Spinal cord (tissue), 9 donors: ENCODE measurements at regions not wholly inside any gene's neighbourhood (a gene's known extent, or its start where the extent isn't known, plus 50 kb on each side); places are given as distances from the start of the nearest gene placed in this dataset.

Experiments
- DNase-seq, 6 donors: peaks; one replicate each; pipeline versions ENCODE4 v3.0.0 to v3.0.0-alpha.2; 2013 to 2015; ENCODE audit warnings: low spot score in 6 of 6, low read depth in 4 of 6
- H3K27ac ChIP-seq: one replicate; pipeline ENCODE4 v1.5.1; 2013; ENCODE audit warnings: low read depth, low read length, control low read depth
- H3K27me3 ChIP-seq: one replicate; pipeline ENCODE4 v1.6.1; 2013; ENCODE audit warnings: low read length; ENCODE audit not compliant: control insufficient read depth, insufficient read depth
- H3K36me3 ChIP-seq: one replicate; pipeline ENCODE4 v1.6.1; 2013; ENCODE audit warnings: low read length; ENCODE audit not compliant: control insufficient read depth, insufficient read depth
- H3K4me1 ChIP-seq: one replicate; pipeline ENCODE4 v1.6.1; 2013; ENCODE audit warnings: low read length; ENCODE audit not compliant: control insufficient read depth, insufficient read depth
- H3K4me3 ChIP-seq: one replicate; pipeline ENCODE4 v1.5.1; 2013; ENCODE audit warnings: low read depth, low read length, control low read depth
- H3K9me3 ChIP-seq: one replicate; pipeline ENCODE4 v1.6.1; 2013; ENCODE audit warnings: low read length; ENCODE audit not compliant: control insufficient read depth, insufficient read depth
- WGBS: methylation state at CpG from one replicate; pipeline ENCODE4 v1.1.5; 2013; ENCODE audit warnings: missing lambda C conversion rate; ENCODE audit not compliant: insufficient coverage; 5-methylcytosine and 5-hydroxymethylcytosine counted together
- donor health status: healthy.

DNA sequence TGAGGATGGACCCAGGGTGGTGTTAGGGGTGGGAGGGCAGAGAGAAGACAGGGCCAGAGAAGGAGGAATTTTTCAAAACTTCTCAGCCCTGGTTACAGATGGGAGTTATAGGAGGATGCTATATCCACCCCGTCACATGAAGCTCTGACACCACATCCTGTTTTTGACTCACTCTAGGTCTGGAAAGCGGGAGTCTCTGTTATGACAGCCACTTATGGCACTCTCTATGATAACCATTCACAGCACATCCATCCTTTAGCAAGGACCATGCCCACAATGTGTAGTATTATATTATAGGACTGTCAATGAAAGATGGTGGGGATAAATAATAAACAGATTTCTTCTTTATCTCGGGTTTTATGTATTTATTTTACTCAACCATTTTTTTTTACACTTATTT lies 461.2 kb downstream of the CDH2 start:
- Histone ChIP-seq H3K9me3 (no peaks in the 10 kb centered on the region), H3K36me3 (no peaks in the 10 kb centered on the region), H3K4me1 (no peaks in the 10 kb centered on the region), H3K27me3 (no peaks in the 10 kb centered on the region), H3K4me3 (no peak overlapping the region), H3K27ac (no peak overlapping the region)
- DNase-seq, result no peak
- no CpG with 5 or more reads among the region's 3 CpGs for WGBS

DNA sequence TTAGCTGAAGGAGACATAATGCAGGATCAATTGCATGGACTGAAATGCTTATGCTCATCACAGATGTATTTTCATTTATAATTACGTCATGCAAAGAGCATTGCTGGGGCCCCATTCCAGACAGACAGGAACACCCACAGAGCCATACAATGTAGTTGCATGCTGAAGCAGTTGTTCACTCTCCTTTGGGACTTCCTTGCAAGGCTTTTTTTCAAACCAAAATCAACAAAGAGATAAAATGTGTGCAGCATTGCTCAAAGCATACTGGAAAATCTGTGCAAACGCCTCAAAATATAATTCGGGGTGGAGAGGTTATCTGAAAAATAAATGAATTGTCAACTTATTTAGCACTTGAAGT lies 463.2 kb downstream of the CDH2 start:
- 57% methylated on average over 1 of the region's 3 CpGs for WGBS
- Histone ChIP-seq H3K27ac (no peak overlapping the region), H3K4me3 (no peak overlapping the region), H3K9me3 (peaks cover 2% of the 10 kb centered on the region), H3K36me3 (no peaks in the 10 kb centered on the region), H3K27me3 (no peaks in the 10 kb centered on the region), H3K4me1 (no peaks in the 10 kb centered on the region)
- peak in 2 of 6 donors; percentile 32 to 41 for DNase-seq

GRCh38 chr18:27713037-27713737 lies 463.7 kb downstream of the CDH2 start:
- WGBS, result 20% methylated on average over 1 of the region's 2 CpGs
- no peak overlapping the region for H3K27ac ChIP-seq
- no peaks in the 10 kb centered on the region for H3K4me1 ChIP-seq
- H3K27me3 ChIP-seq, result no peaks in the 10 kb centered on the region
- no peak overlapping the region for H3K4me3 ChIP-seq
- peaks cover 2% of the 10 kb centered on the region for H3K9me3 ChIP-seq
- H3K36me3 ChIP-seq, result no peaks in the 10 kb centered on the region
- peak in 2 of 6 donors; percentile 29 to 31 for DNase-seq

DNA sequence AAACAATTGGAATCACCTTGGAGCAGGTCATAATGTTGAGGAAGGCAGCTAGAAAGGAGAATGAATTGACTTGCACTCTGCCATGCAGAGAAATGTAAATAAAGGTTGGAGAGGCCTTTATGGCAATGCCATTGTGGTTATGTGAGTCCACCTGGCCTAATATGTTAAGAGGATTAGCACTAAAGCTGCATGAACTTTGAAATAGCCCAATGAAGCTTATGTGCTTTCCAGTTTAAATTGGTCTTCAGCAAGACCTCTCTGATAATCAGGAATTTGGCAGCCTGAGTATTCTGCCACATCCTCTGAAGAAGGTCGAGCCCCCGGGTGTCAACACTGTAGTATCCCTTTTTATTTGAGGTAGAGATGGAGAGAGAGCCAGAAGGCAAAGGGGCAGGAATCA lies 464.9 kb downstream of the CDH2 start:
- no peak overlapping the region for H3K4me3 ChIP-seq
- H3K27me3 ChIP-seq, result no peaks in the 10 kb centered on the region
- DNase-seq, result peak in 1 of 6 donors; percentile 30
- H3K36me3 ChIP-seq, result no peaks in the 10 kb centered on the region
- no peaks in the 10 kb centered on the region for H3K4me1 ChIP-seq
- WGBS, result no CpG with 5 or more reads among the region's 2 CpGs
- peaks cover 2% of the 10 kb centered on the region for H3K9me3 ChIP-seq
- no peak overlapping the region for H3K27ac ChIP-seq

- Histone ChIP-seq H3K27ac (no peak overlapping the region), H3K4me3 (no peak overlapping the region), H3K36me3 (no peaks in the 10 kb centered on the region), H3K9me3 (peaks cover 2% of the 10 kb centered on the region), H3K27me3 (no peaks in the 10 kb centered on the region), H3K4me1 (no peaks in the 10 kb centered on the region)
- no peak for DNase-seq
These were observed 465.5 kb downstream of the CDH2 start for GRCh38 chr18:27711382-27711781.

- H3K27me3 ChIP-seq, result no peaks in the 10 kb centered on the region
- H3K4me1 ChIP-seq, result no peaks in the 10 kb centered on the region
- peaks cover 2% of the 10 kb centered on the region for H3K9me3 ChIP-seq
- WGBS, result no CpG with 5 or more reads among the region's 1 CpG
- DNase-seq, result no peak
- H3K27ac ChIP-seq, result no peak overlapping the region
- no peaks in the 10 kb centered on the region for H3K36me3 ChIP-seq
- H3K4me3 ChIP-seq, result no peak overlapping the region
These were observed 467.6 kb downstream of the CDH2 start for GRCh38 chr18:27709344-27709743.

DNA sequence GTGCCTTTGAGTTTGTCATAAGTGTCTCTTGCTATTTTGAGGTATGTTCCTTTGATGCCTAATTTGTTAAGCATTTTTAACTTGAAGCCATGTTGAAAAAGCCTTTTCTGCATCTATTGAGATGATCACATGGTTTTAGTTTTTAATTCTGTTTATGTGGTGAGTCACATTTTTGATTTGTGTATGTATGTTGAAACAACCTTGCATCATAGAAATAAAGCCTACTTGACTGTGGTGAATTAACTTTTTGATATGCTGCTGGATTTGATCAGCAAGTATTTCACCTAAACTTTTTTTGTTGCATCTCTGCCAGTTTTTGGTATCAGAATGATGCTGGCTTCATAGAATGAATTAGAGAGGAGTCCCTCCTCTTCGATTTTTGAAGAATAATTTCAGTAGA lies 469.7 kb downstream of the CDH2 start:
- no peak overlapping the region for H3K27ac ChIP-seq
- H3K27me3 ChIP-seq, result no peaks in the 10 kb centered on the region
- H3K4me1 ChIP-seq, result no peaks in the 10 kb centered on the region
- no peaks in the 10 kb centered on the region for H3K36me3 ChIP-seq
- DNase-seq, result no peak
- WGBS, result 80% methylated on average over 1 of the region's 1 CpG
- H3K9me3 ChIP-seq, result peaks cover 2% of the 10 kb centered on the region
- H3K4me3 ChIP-seq, result no peak overlapping the region

DNA sequence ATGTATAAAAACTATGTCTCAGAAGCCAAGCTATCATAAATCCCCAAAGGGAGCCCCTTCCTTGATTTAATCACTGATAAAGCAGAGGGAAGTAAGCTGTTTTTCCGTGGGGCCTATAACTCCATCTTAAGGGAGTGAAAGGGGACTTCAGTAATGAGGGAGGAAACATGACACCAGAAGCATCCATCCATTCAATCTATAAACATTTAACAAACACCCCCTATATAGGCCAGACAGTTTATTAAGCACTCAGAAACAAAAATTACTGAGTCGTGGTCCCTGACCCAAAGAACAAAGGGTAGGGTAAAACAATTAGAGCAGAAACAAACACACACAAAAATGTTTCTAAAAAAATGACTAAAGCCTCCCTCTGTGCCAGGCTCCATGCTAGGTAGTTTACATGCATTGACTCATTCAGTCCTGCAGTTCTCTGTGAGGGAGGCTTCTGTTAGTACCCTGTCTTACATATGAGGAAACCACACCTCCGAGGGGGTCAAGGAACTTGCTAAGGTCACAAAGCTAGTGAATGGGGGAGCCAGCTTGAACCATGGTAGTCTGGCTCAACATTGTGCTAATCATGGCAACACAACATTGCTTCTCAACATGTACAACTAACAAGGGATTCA lies 472.1 kb downstream of the CDH2 start:
- no peak overlapping the region for H3K4me3 ChIP-seq
- no CpG with 5 or more reads among the region's 3 CpGs for WGBS

DNA sequence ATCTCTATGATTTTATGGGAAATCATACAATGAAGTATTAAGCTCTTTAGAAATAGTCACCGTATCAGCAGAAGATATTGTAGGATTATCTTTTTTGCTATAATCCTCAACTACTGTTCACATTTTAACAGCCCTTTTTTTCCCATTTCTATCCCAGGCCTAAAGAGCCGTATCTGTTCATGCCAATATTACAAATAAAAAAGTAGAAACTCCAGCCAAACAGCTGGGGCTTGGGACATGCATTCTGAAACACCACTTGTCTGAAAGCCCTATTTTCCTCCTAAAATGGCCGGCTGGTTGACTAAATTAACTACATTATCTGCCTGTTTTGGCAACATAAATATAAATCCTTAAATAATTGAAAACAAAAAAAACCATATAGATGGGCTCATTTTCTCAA lies 477.8 kb downstream of the CDH2 start:
- Histone ChIP-seq H3K4me3 (no peak overlapping the region), H3K9me3 (no peaks in the 10 kb centered on the region), H3K27ac (no peak overlapping the region), H3K4me1 (no peaks in the 10 kb centered on the region), H3K27me3 (no peaks in the 10 kb centered on the region), H3K36me3 (no peaks in the 10 kb centered on the region)
- 67% methylated on average over 1 of the region's 3 CpGs for WGBS
- DNase-seq, result peak in 1 of 6 donors; percentile 47

More for the DNA sequence above, 472.1 kb downstream of the CDH2 start:
- H3K27me3 ChIP-seq, result no peaks in the 10 kb centered on the region
- no peak for DNase-seq
- no peaks in the 10 kb centered on the region for H3K4me1 ChIP-seq
- peaks cover 2% of the 10 kb centered on the region for H3K9me3 ChIP-seq
- no peak overlapping the region for H3K27ac ChIP-seq
- no peaks in the 10 kb centered on the region for H3K36me3 ChIP-seq

- Histone ChIP-seq H3K36me3 (no peaks in the 10 kb centered on the region), H3K27ac (no peak overlapping the region), H3K4me3 (no peak overlapping the region), H3K9me3 (no peaks in the 10 kb centered on the region), H3K27me3 (no peaks in the 10 kb centered on the region), H3K4me1 (no peaks in the 10 kb centered on the region)
- no peak for DNase-seq
- no CpG with 5 or more reads among the region's 2 CpGs for WGBS
These were observed 480.8 kb downstream of the CDH2 start for GRCh38 chr18:27696148-27696547.
